HG02763 (cell line): ENCODE measurements at regions not wholly inside any gene's neighbourhood (a gene's known extent, or its start where the extent isn't known, plus 50 kb on each side); places are given as distances from the start of the nearest gene placed in this dataset.

Source experiments
- ATAC-seq: cut with Tn5 transposase; IDR thresholded peaks from one replicate; pipeline ENCODE4 v1.9.1; 2021; ENCODE audit warnings: mild to moderate bottlenecking, moderate library complexity; ENCODE audit not compliant: unreplicated experiment

DNA sequence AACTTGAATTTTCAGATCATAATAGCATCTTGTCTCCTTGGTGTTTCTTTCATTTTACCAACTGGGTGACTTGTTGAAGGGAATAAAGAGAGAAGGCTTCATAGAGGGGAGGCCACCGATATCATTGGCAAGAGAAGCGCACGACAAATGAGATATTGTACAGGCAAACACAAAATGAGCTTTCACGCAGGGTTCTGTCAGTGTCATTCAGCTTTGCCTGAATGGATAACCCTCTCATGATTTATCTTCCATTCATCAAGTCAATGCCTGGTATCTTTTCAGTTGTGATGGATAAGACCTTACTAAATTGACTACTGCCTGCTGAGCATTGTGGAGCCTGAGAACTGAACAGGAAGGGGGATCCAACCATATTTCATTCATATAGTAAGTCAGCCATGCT, 188.6 kb upstream of the EPHA3 start:
- ATAC-seq: no peak

DNA sequence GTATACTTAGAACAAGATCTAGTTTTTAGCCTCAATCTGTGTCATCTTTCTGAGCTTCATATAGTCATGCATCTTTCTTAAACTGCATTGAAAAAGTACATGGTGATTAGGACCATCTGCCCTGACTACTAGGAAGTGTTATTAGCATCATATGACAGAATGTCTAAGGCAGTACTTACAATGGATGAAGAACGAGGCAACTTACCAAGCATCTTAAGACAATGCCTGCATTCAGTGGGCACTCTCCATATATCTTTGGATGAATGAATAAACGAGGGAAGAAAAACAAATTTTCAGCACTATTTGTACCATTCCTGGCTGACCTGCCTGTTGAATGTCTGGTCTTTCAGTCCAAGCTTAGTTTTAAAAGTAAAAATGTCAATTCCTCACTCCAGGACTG, 185.4 kb upstream of the EPHA3 start:
- no peak for ATAC-seq

DNA sequence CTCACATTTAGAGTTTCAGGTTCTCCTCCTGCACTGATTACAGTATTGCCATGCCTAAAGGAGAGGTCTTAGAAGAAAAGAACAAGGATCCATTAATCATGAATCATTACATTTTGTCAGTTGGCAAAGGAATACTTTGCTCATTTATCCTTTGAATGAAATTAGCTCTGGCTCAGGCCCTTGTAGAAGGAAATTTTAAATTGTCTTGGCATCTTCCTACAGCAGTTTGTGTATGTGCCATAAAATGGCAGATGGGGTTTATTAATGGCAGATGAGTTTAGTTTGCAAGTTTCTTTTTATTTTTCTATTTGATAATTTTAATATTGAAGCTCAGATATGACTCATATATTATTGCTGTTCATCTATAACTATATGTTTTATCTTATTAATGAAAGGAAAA, 181.2 kb upstream of the EPHA3 start:
- no peak for ATAC-seq

DNA sequence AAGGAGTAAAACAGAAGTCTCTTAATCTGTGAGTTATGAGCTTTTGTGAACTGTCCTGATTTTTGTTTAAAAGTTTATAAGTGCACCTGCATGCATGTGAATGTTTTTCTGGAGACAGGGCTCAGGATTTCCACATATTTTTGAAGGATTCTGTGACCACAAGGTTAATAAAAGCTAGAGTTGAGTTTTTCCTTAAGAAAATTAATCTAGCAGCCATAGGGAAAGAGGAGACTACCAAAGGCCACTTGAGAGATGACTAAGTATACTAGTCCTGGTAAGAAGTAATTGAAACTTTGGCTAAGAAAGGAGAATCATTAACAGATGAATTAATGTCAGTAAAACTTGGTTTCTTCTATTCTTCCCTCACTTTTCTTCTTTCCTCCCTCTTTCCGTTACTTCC, 176.8 kb upstream of the EPHA3 start:
- ATAC-seq: no peak

DNA sequence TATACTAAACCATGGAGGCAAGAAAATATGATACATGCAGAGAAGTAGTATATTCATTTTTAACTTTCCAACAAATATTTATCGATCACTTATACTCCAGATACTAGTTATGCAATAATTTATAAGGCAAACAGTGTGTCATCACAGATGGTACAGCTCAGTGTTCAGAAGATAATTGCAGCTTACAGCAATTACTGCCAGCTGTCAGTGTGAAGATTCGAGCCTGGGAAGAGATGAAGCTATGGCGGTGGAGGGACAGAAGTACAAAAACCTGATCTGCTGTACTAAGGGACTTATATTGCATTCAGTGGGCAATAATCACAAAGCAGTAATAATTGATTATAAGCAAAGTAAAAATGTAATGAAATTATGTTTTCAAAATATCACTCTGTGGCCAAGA, 170.6 kb upstream of the EPHA3 start:
- no peak for ATAC-seq

DNA sequence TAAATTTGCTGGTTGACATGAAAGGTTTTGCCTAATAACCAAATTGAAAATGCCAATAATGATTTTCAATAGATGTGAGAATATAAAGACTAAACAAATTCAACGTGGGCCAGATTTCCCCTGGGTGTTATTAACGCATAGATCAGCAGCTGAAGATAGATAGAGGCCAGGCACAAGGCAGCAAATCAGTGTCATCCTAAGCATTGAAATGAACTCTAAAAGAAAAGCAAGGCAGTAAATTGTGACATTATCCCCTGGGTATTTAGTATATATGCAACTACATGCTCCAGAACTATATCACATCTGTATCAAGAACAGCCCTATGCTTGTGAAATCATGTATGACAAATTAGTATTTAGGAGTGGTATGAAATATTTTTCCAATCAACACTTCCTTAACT, 167.1 kb upstream of the EPHA3 start:
- no peak for ATAC-seq

DNA sequence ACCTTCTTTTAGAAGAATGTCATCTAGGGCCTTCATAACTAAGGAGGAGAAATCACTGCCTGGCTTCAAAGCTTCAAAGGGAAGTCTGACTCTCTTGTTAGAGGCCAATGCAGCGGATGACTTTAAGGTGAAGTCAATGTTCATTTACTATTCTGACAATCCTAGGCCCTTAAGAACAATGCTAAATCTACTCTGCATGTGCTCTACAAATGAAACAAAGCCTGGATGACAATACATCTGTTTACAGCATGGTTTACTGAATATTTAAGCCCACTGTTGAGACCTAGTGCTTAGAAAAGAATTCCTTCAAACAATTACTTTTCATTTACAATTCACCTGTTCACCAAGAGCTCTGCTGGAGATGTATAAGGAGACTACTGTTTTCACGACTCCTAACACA, 160.4 kb upstream of the EPHA3 start:
- ATAC-seq: no peak

DNA sequence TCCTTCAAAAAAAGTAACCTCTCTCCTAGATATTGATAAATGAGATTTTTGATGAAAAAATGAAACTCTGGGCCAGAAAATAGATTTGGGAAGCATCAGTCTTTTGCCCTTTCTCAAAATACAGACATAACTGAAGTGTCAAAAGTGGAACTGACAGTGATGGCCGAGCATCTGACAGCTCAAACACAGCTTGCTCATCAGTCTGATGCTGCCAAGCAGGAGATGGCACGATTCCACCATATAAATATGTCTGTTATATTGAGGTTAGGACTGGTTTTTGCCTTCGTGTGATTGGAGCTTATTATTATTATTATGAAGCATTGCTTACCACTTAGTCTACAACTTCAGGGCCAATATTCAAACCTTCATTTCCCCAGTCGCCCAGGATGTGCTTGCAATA, 152.6 kb upstream of the EPHA3 start:
- no peak for ATAC-seq

DNA sequence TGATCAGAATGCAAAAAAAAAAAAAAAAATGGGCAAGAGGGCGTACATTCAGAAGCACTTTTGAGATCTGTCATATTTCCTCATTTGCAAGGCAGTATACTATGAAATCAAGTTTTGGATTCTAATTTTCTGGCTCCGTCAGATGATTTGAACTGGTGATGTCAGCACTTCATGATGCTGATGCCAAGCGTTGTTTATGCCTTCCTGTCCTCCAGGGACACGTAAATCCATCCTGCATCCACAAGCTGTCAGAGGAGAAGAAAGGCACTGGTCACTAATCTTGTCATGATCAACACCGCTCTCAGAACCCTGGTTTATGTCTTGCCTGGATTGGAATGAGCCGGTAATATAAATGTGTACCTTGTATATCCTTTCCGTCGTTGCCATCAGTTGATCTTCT, 152.1 kb upstream of the EPHA3 start:
- no peak for ATAC-seq

DNA sequence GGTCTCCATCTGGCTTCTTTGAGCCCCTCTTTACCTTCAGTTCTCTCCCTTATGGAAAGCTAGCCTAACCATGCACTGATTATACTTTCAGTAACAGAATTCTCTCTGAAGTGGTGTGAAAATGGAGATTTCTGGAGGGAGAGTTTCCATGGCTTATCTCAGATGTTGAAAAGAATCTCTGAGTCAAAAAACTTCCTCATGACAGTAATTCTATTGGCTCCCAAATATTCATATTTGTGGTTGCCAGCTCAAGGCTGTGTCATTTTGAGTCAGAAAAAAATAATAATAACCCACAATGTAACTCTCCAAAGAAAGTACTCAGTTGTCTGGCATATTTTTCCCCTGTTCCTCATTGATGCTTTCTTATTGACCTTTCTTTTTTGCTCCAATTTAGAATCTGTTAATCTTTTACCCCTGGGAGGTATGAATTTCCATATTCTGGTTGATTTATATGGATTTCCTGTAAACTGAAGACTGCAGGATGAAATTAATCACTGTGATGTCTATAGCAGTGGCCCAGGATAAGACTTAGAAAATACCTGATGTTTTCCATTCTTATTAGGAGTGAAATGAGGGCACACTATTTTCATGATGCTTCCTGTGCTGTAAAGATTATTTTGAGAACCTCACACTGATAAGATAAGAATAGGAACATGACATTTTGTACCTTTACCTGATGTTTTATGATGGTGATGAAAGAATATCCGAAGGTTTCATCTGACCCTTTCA, 149.5 kb upstream of the EPHA3 start:
- no peak for ATAC-seq

DNA sequence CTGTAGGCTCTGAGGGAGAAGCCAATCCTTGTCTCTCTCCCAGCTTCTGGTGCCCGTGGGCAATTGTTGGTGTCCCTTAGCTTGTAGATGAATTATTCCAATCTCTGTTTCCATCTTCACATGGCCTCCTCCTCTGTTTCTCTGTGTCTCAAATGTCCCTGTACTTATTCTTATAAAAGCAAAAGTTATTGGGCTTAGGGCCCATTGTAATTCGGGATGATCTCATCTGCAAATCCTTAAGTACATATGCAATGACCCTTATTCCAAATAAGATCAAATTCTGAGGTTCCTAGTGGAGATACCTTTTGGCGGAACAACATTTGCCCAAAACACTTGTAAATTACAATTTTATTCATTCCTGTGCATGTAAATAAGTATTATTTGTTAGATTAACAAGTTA, 147.4 kb upstream of the EPHA3 start:
- ATAC-seq: no peak

DNA sequence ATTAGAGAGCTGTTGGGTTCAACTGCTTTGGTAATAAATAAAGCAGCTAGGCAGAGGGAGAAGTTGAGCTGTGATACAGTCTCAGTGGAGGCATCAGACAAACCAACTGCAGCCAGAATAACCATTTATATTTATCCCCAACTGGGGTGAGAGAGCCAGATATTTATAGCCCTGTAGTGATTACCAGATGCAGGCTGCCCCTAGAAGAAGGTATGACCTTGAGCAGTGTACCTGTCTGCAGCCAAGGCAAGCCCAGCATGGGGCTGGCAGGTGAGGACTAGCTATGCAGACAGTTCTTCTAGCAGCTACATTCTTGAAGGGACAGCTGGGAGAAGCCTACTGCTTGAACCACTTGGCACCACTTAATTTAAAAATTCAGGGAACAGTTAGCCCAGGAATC, 144.4 kb upstream of the EPHA3 start:
- ATAC-seq: no peak

DNA sequence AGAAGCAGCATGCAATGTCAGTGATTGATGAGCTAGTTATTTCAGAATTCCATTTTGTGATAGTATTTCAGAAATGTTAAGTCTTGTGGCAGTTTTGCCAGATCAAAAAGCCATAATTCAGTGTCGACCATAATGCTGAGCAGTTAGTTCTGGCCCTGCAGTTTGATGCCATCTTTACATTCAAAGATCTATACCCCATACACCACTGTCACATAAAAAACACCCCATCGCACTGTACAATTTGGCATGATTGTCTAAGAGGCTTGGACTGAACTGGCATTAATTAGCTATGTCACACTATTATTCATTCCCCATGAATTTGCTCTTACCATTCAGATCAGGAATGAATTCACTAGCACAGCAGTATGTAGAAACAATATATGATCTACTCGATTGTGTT, 127.7 kb upstream of the EPHA3 start:
- no peak for ATAC-seq

DNA sequence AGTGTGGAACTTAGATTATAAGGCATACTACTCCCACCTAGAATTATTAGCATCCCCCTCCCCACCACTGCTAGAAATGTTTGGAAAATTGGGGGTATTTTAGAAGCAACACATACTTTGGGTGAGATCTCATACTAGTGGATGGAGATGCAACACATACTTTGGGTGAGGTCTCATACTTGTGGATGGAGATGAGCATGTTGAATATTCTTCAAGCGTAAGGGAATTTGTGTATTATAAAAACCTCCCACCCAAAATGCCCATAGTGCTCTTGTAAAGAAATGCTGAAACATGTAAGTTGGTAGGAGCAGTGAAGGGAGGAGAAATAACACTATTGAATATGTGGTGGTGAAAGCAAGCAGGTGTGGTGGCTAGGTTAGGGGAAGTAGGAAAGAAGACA, 124.0 kb upstream of the EPHA3 start:
- ATAC-seq: no peak

DNA sequence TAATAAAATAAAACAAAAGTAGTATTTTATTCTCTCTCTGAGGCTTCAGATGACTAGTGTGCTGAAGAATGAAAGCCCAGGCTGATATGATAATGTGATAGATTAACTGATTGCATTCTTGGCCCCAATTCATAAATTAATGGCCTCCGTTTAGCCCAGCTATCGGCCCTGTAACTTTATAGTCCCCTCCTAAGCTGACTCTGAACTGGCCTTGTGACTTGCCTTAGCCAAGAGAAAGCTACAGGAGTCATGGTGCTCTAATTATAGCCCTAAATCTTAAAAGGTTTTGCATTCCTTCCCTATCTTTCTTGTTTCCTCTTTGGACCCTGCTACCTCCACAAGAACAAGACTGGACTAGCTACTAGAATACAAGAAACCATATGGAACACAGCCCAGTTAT, 123.2 kb upstream of the EPHA3 start:
- ATAC-seq: no peak

DNA sequence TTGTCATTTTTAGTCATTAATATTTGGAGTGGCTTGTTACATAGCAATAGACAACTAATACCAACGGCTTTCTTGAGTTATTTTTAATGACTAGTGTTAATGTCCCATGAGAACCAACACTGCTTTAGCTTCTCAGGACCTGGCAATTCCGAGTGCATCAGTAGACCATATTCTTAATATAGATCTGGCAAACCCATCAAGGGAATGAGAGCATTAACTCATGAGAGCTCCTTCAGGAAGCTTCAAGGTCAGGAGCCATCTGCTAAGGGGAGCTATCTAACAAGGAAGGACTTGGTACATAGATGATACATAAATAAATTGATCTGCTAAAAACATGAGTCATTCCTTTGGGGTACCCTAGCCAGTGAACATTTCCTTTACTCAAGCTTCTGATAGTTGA, 122.6 kb upstream of the EPHA3 start:
- no peak for ATAC-seq

DNA sequence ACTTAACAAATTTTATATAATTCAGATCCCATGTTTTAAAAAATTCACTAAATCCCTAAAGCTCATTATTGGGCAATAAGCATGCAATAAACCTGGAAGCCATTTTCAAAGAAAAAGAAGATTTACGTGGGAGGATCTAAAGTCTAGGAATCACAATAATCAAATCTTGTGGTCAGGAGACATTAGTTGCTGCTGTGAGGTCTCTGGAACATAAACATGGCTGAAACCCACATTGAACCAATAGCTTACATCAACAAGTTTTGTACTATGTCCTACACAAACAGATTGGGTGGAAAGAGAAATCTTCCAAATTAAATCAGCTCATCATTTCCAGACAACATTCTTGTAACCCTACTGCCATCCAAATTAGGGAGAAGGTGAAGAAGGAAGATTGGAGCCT, 121.9 kb upstream of the EPHA3 start:
- ATAC-seq: no peak

DNA sequence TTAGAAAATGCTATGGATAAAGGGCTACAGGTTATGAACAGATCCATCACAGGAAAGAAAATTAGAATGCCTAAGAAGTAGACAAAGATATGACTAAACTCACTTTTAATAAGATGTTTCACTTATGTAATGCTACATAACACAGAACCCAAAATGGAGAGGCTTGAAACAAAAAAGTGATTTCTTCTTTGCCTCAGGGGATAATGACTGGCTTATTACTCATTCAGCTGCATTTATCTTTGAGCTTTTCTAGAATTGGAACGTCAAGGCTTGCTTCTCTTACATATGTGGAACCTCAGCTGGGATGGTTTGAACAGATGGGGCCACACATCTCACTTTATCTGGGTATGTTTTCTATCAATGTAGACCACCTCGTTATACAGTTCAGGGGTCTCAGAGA, 120.6 kb upstream of the EPHA3 start:
- no peak for ATAC-seq

DNA sequence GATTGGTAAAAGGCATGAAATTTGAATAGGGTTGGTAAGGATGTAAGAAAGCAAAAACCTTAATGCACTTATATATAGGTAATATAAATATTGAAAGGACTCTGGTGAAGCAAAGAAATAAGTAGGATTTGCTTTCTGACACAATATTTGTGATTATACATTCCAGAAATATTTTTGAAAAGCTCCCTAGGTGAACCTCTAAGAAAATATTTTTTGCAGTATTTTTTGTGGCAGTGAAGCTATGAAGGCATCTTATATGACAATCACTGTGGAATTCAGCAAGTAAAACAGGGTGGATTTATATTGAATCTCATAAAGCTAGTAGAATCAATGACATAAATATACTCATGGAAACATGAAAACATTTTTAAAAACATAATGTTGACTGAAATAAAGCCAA, 119.6 kb upstream of the EPHA3 start:
- ATAC-seq: no peak

DNA sequence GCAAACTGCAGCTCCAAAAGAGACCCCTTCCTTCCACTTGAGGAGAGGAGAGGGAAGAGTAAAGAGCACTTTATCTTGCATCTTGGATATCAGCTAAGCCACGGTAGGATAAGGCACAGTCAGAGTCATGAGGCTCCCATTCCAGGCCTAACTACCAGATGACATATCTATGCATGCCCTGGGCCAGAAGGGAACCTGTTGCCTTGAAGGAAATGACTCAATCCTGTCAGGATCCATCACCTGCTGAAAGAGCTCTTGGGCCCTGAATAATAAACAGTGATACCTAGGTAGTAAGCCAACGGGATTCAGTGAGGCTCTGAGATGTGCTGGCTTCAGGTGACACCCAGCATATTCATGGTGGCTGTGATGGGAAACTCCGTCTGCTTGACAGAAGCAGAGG, 118.5 kb upstream of the EPHA3 start:
- no peak for ATAC-seq

DNA sequence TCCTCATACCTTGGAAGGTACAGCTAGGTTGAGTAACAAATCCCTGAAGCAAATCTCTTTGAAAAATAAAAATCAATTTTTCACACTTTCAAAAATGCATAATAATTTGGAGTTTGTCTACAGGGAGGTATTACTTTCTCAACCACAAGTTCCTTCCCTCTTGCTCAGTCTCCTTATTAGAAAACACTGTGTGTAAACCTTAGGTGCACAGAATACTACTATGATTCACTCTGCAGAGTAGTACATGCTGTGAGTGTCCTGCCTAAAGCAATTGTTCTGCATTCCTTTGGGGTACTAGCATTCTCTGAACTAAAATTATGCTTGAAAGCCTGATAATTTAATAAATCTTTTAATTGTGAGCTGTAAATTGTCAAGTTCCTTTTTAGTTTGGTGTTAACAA, 115.9 kb upstream of the EPHA3 start:
- no peak for ATAC-seq

DNA sequence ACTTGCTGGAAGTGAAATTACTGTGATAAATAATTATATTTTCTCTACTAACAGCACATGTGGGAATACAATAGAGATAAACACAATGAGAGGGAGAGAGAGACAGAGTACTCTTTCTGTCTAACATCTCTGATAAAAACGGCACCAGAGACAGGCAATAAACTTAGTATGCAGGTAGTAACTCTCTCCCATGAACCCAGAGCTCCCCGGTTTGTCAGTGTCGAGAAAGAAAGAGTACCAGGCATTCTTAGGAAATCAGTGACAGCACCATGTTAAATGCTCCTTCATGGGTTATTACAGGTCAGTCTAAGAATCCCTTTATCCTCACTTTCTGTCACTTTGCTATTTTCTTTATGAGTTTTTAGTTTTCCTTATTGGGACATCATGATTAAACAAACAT, 110.7 kb upstream of the EPHA3 start:
- no peak for ATAC-seq

DNA sequence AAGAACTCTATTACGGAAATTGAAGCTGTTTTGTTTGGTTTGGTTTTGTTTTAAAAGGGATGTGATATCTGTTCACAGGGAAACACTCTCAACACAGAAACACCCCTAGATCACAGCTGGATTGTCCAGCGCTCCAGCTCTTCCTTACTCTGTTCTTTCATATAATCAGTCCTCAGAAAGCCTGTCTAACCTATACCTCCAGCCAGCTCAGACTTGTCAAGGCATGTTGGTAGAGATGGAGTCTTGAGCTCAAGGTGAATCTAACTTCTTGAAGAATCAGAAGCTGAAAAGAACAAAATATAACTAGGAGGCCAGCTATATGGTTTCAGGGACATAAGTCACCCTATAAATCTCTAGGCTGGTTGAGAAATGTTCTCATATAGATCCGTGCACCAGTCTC, 110.2 kb upstream of the EPHA3 start:
- no peak for ATAC-seq

DNA sequence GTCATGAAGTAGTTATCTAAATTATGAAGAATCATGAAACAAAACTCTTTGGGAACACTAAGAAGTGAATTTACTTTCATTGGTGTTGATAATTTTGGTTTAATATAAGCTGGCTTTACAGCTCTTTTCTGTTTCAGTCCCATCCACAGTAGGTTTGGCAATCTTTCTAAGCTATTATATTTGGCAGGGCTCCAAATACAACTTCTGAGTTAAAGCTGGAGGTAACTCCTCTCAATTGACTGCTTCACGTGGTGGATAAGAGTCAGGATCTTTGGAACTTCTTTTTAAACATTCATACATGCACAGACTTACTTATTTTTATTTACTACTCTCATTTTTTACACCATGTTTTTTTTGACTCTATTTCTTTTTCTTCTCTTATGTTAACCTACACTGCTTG, 106.5 kb upstream of the EPHA3 start:
- no peak for ATAC-seq
